Stomach (tissue), 4 donors: ENCODE measurements at regions not wholly inside any gene's neighbourhood (a gene's known extent, or its start where the extent isn't known, plus 50 kb on each side); places are given as distances from the start of the nearest gene placed in this dataset.

Source experiments
- CTCF ChIP-seq, 7 experiments: fragments of 450-650 bp in 4 of 7; fragments of 200-600 bp in 3 of 7; sonication (generic) in 3 of 7; IDR thresholded peaks; one replicate each; pipeline ENCODE4 v1.5.1; 2016 to 2019; ENCODE audit warnings: antibody characterized with exemption in 7 of 7, control low read depth in 2 of 7, mild to moderate bottlenecking in 1 of 7
- POLR2A ChIP-seq, 4 donors: fragments of 450-650 bp; IDR thresholded peaks; one replicate each; pipeline ENCODE4 v1.6.1; 2016; ENCODE audit warnings: antibody characterized with exemption in 4 of 4, control low read depth in 2 of 4, mild to moderate bottlenecking in 1 of 4, moderate library complexity in 1 of 4

DNA sequence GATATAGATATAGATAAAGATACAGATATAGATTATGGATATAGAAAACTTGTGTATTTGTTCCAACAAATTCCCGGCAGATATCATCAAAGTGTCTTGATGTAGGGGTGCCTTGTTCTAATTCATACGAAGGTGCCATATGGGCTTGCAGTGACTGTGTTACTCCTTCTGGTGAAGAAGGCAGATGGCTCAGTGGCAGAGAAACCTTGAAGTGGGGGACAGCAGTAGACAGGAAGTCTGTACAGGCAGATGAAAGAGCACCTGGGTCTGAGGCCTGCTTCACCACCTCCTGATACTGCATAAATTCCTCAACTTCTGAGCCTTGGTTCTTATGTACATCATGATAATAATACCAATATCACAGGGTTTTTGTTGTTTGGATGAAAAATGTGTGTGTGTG, 179.5 kb upstream of the GATB start:
- no peak for TF ChIP-seq CTCF (IDR thresholded peaks at IDR 0.05)
- TF ChIP-seq POLR2A (IDR thresholded peaks at IDR 0.05) = no peak
